ENCODE measurements at regions not wholly inside any gene's neighbourhood (a gene's known extent, or its start where the extent isn't known, plus 50 kb on each side); places are given as distances from the start of the nearest gene placed in this dataset.

DNA sequence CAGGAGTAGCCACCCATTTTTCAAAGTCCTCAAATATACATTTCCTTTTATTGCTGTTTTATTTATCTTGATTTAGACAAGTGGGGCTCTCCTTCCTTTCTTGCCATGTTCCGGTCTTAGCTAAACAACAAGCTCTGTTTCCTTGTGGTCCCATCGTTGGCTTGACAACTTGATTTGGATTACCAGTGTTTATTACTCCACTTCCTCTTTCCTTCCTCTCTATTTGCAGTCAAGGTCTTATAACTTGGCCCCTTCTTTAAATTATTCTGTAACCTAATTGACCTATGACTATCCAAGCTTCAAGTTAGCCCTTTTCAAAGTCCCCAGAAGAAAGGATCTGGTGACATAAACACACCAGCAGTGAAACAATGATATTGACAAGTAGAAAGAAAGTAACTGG lies 130.6 kb upstream of the STT3B start:
- TF ChIP-seq POLR2AphosphoS5 (IDR thresholded peaks at IDR 0.05) (no peak), POLR2A (IDR thresholded peaks at IDR 0.05) (no peak)

Measured in prostate gland (tissue), 1 donor.